Endothelial cell of umbilical vein (primary cell): ENCODE measurements at regions not wholly inside any gene's neighbourhood (a gene's known extent, or its start where the extent isn't known, plus 50 kb on each side); places are given as distances from the start of the nearest gene placed in this dataset.

Experiments
- BruUV-seq: library from RNA; stranded (reverse); fragments of 400-500 nt; replicated peaks from 2 replicates; lab custom pipeline; 2021; lab: Mats Ljungman, UMichigan
- CTCF ChIA-PET: fragments of 300-600, 350-600 bp; sonication (Branson Sonifier 250); formaldehyde crosslinking; loops from one replicate; lab custom pipeline; 2021; ENCODE audit warnings: antibody characterized with exemption, inconsistent platforms; lab: Charles Lee
- POLR2A ChIA-PET: fragments of 300-600, 350-600 bp; sonication (Branson Sonifier 250); formaldehyde crosslinking; loops from one replicate; lab custom pipeline; 2021; ENCODE audit warnings: antibody characterized with exemption, inconsistent platforms; lab: Charles Lee
- DNase-seq: peaks from one replicate; pipeline ENCODE4 v3.0.0-alpha.2; 2011; ENCODE audit warnings: low read depth, low spot score
- FAIRE-seq: peaks from 2 replicates; lab custom pipeline; 2011; peaks lifted over from hg19 to GRCh38; lab: Jason Lieb, UNC
- H2AFZ ChIP-seq: 2 replicates; pipeline ENCODE4 v1.6.0; 2012; ENCODE audit warnings: low read depth, low read length, control low read depth, inconsistent platforms
- H3K27ac ChIP-seq: 2 replicates; pipeline ENCODE4 v1.5.1; 2011; ENCODE audit warnings: low read depth, mild to moderate bottlenecking, control low read depth, low read length, moderate library complexity; ENCODE audit not compliant: insufficient read depth
- H3K27me3 ChIP-seq, 2 experiments: 2 replicates each; pipeline versions ENCODE4 v1.6.0 to v1.6.1; 2011; ENCODE audit warnings: low read length in 2 of 2, mixed read lengths in 1 of 2; ENCODE audit not compliant: control insufficient read depth in 2 of 2, insufficient read depth in 2 of 2
- H3K36me3 ChIP-seq, 2 experiments: 2 replicates in 1 of 2; 3 replicates in 1 of 2; pipeline ENCODE4 v1.5.1; 2011; ENCODE audit warnings: low read length in 2 of 2, mild to moderate bottlenecking in 1 of 2, moderate library complexity in 1 of 2; ENCODE audit not compliant: control insufficient read depth in 2 of 2, insufficient read depth in 2 of 2; ENCODE audit errors: extremely low read depth in 1 of 2
- H3K4me1 ChIP-seq: 3 replicates; pipeline ENCODE4 v1.5.1; 2011; ENCODE audit warnings: mild to moderate bottlenecking, low read length; ENCODE audit not compliant: control insufficient read depth, insufficient read depth; ENCODE audit errors: extremely low read depth
- H3K4me2 ChIP-seq: 2 replicates; pipeline ENCODE4 v1.6.1; 2011; ENCODE audit warnings: low read length, control low read depth, mixed read lengths; ENCODE audit not compliant: insufficient read depth
- H3K4me3 ChIP-seq, 3 experiments: fragments of 200-600 bp in 1 of 3; sonication (generic), shearing (Covaris generic) in 1 of 3; replicated peaks in 1 of 3; 2 replicates each; pipeline ENCODE4 v1.5.1; 2011 to 2016; ENCODE audit warnings: control low read depth in 3 of 3, low read length in 3 of 3, mild to moderate bottlenecking in 2 of 3, inconsistent platforms in 1 of 3, low read depth in 1 of 3, moderate library complexity in 1 of 3; ENCODE audit not compliant: insufficient read depth in 1 of 3
- H3K79me2 ChIP-seq: 2 replicates; pipeline ENCODE4 v1.6.0; 2012; ENCODE audit warnings: low read length, inconsistent platforms; ENCODE audit not compliant: control insufficient read depth, insufficient read depth
- H3K9ac ChIP-seq: replicated peaks from 2 replicates; pipeline ENCODE3; 2011; ENCODE audit warnings: low read length, control low read depth; ENCODE audit not compliant: insufficient read depth; ENCODE audit errors: extremely low read depth
- H3K9me1 ChIP-seq: replicated peaks from 3 replicates; pipeline ENCODE4 v1.6.0; 2011; ENCODE audit warnings: mild to moderate bottlenecking, low read length; ENCODE audit not compliant: control insufficient read depth, insufficient read depth; ENCODE audit errors: extremely low read depth
- H3K9me3 ChIP-seq: replicated peaks from 2 replicates; pipeline ENCODE4 v1.5.1; 2012; ENCODE audit warnings: low read length, inconsistent platforms; ENCODE audit not compliant: control insufficient read depth, insufficient read depth
- H4K20me1 ChIP-seq: replicated peaks from 2 replicates; pipeline ENCODE3; 2011; ENCODE audit warnings: mild to moderate bottlenecking, low read length; ENCODE audit not compliant: control insufficient read depth, insufficient read depth; ENCODE audit errors: extremely low read depth
- CTCF ChIP-seq, 2 donors: IDR thresholded peaks; 1 replicate in 1 of 2; 2 replicates in 1 of 2; pipeline ENCODE4 v1.5.1; 2011; ENCODE audit warnings: low read length in 2 of 2, mild to moderate bottlenecking in 2 of 2, moderate library complexity in 2 of 2, control low read depth in 1 of 2, inconsistent platforms in 1 of 2, low read depth in 1 of 2; ENCODE audit not compliant: insufficient read depth in 1 of 2; ENCODE audit errors: extremely low read depth in 1 of 2
- EZH2 ChIP-seq: IDR thresholded peaks from 2 replicates; pipeline ENCODE4 v1.6.1; 2012; ENCODE audit warnings: borderline replicate concordance, low read depth, mild to moderate bottlenecking, moderate library complexity, low read length, inconsistent platforms; ENCODE audit not compliant: severe bottlenecking
- FOS ChIP-seq: IDR thresholded peaks from 2 replicates; pipeline ENCODE4 v1.6.1; 2011; ENCODE audit warnings: mild to moderate bottlenecking, low read length, moderate library complexity, borderline replicate concordance; ENCODE audit not compliant: insufficient read depth
- GATA2 ChIP-seq: IDR thresholded peaks from 2 replicates; pipeline ENCODE4 v1.7.0; 2011; ENCODE audit warnings: low read depth, mild to moderate bottlenecking, moderate library complexity, mixed read lengths, low read length; ENCODE audit not compliant: insufficient read length, insufficient read depth
- JUN ChIP-seq: IDR thresholded peaks from 2 replicates; pipeline ENCODE4 v1.6.1; 2011; ENCODE audit warnings: borderline replicate concordance, low read depth; ENCODE audit not compliant: insufficient read length, insufficient read depth
- MAX ChIP-seq: IDR thresholded peaks from 2 replicates; pipeline ENCODE4 v1.6.1; 2011; ENCODE audit not compliant: insufficient read depth, insufficient read length
- MYC ChIP-seq: IDR thresholded peaks from one replicate; pipeline ENCODE4 v1.6.1; 2011; ENCODE audit warnings: mild to moderate bottlenecking, low read depth, low read length
- POLR2A ChIP-seq: IDR thresholded peaks from 2 replicates; pipeline ENCODE4 v1.6.1; 2012; ENCODE audit warnings: low read depth, mild to moderate bottlenecking, control low read depth, low read length
- POLR2AphosphoS5 ChIP-seq: IDR thresholded peaks from 2 replicates; pipeline ENCODE4 v1.6.1; 2012; ENCODE audit warnings: low read depth, mild to moderate bottlenecking, control low read depth, low read length, moderate library complexity; ENCODE audit not compliant: insufficient read depth
- dilution Hi-C: fragments of 300-500 bp; cut with MboI; formaldehyde crosslinking; loops from one replicate; pipeline ENCODE4 v1.15.0; 2019; ENCODE audit warnings: low sequenced_read_pairs; ENCODE audit not compliant: extremely low pct_ligation_motif_present
- intact Hi-C: fragments of 100-400 bp; cut with micrococcal nuclease; formaldehyde crosslinking; loops from one replicate; pipeline ENCODE4 v1.10.0; 2022

- TF ChIP-seq POLR2A, result no peak
- TF ChIP-seq MAX, result no peak
- TF ChIP-seq MYC, result no peak
- TF ChIP-seq POLR2AphosphoS5, result no peak
- no peak for TF ChIP-seq GATA2
- no peak for TF ChIP-seq CTCF (IDR thresholded peaks at IDR 0.05; ENCODE audit: extremely low read depth in 1 of 2, insufficient read depth in 1 of 2, low read depth in 1 of 2, low read length in 2 of 2)
- no peak for TF ChIP-seq JUN
- no peak for TF ChIP-seq EZH2
- TF ChIP-seq FOS, result no peak
- BruUV-seq, result no TSS peak
- no peak overlapping the region for H3K27ac ChIP-seq
- FAIRE-seq (no peak), DNase-seq (no peak)
- POLR2A ChIA-PET, result no interaction called here
- H3K36me3 ChIP-seq, result no peaks in the 10 kb centered on the region
- no peaks in the 10 kb centered on the region for H3K79me2 ChIP-seq
- no peaks in the 10 kb centered on the region for H3K27me3 ChIP-seq
- H3K9me1 ChIP-seq, result no peaks in the 10 kb centered on the region
- CTCF ChIA-PET, result no interaction called here
- peaks cover 2% of the 10 kb centered on the region for H3K9me3 ChIP-seq
- H3K4me3 ChIP-seq, result no peak overlapping the region
- intact Hi-C loops (no loop called here), dilution Hi-C loops (no loop called here)
- no peaks in the 10 kb centered on the region for H3K4me1 ChIP-seq
- H3K9ac ChIP-seq, result no peak overlapping the region
- H4K20me1 ChIP-seq, result no peaks in the 10 kb centered on the region
- H3K4me2 ChIP-seq, result no peak overlapping the region
- H2AFZ ChIP-seq, result no peak overlapping the region
Measured at GRCh38 chr21:41037212-41037611, 130.7 kb upstream of the BACE2 start.
